Upper lobe of right lung (tissue), 1 donor: ENCODE measurements at regions not wholly inside any gene's neighbourhood (a gene's known extent, or its start where the extent isn't known, plus 50 kb on each side); places are given as distances from the start of the nearest gene placed in this dataset.

Source experiments
- ATAC-seq: fragments of 200-7000 bp; cut with Tn5 transposase; one replicate; pipeline ENCODE4 v1.9.1; 2020; ENCODE audit warnings: mild to moderate bottlenecking, moderate library complexity
- DNase-seq: peaks from one replicate; pipeline ENCODE4 v3.0.0-alpha.2; 2020
- H3K27ac ChIP-seq: fragments of 200-600 bp; one replicate; pipeline ENCODE4 v1.8.0; 2022
- H3K27me3 ChIP-seq: fragments of 200-600 bp; one replicate; pipeline ENCODE4 v1.8.0; 2022; ENCODE audit warnings: mild to moderate bottlenecking
- H3K36me3 ChIP-seq: fragments of 200-600 bp; one replicate; pipeline ENCODE4 v1.8.0; 2022
- H3K4me1 ChIP-seq: fragments of 200-600 bp; one replicate; pipeline ENCODE4 v1.8.0; 2022
- H3K4me3 ChIP-seq: fragments of 200-600 bp; one replicate; pipeline ENCODE4 v1.8.0; 2022; ENCODE audit warnings: mild to moderate bottlenecking
- H3K9me3 ChIP-seq: fragments of 200-600 bp; one replicate; pipeline ENCODE4 v1.8.0; 2022
- CTCF ChIP-seq: fragments of 200-600 bp; IDR thresholded peaks from one replicate; pipeline ENCODE4 v1.8.0; 2022; ENCODE audit warnings: antibody characterized with exemption
- intact Hi-C: fragments of 100-400 bp; cut with DNase I; formaldehyde crosslinking; loops from one replicate; pipeline ENCODE4 v1.11.0; 2022
- donor health status: DM: no; HTN: yes; CAD: no; lungs with severe emphysema.

GRCh38 chr17:53141731-53142130 lies 681.0 kb upstream of the KIF2B start:
- Histone ChIP-seq H3K27me3 (no peaks in the 10 kb centered on the region), H3K4me1 (no peaks in the 10 kb centered on the region), H3K36me3 (no peaks in the 10 kb centered on the region), H3K4me3 (no peak overlapping the region), H3K9me3 (no peaks in the 10 kb centered on the region), H3K27ac (no peak overlapping the region)
- ATAC-seq (no peak), DNase-seq (no peak)
- no peak for TF ChIP-seq CTCF
- intact Hi-C loops = no loop called here

- Histone ChIP-seq H3K4me3 (no peak overlapping the region), H3K36me3 (no peaks in the 10 kb centered on the region), H3K9me3 (no peaks in the 10 kb centered on the region), H3K27me3 (no peaks in the 10 kb centered on the region), H3K4me1 (no peaks in the 10 kb centered on the region), H3K27ac (no peak overlapping the region)
- DNase-seq = no peak
- intact Hi-C loops = no loop called here
- ATAC-seq = no peak
- no peak for TF ChIP-seq CTCF
Observed at GRCh38 chr17:53141280-53141679, 681.4 kb upstream of the KIF2B start.

- H3K9me3 ChIP-seq = no peaks in the 10 kb centered on the region
- no peaks in the 10 kb centered on the region for H3K4me1 ChIP-seq
- no peak for TF ChIP-seq CTCF
- no peak for ATAC-seq
- no peaks in the 10 kb centered on the region for H3K36me3 ChIP-seq
- H3K4me3 ChIP-seq = no peak overlapping the region
- intact Hi-C loops = no loop called here
- H3K27me3 ChIP-seq = no peaks in the 10 kb centered on the region
- no peak overlapping the region for H3K27ac ChIP-seq
- no peak for DNase-seq
Observed at GRCh38 chr17:53137869-53138268, 684.9 kb upstream of the KIF2B start.

GRCh38 chr17:53135969-53136368 lies 686.8 kb upstream of the KIF2B start:
- no peak for ATAC-seq
- no peaks in the 10 kb centered on the region for H3K4me1 ChIP-seq

GRCh38 chr17:53134548-53134947 lies 688.2 kb upstream of the KIF2B start:
- H3K27ac ChIP-seq = no peak overlapping the region
- TF ChIP-seq CTCF = no peak
- H3K9me3 ChIP-seq = no peaks in the 10 kb centered on the region
- ATAC-seq (no peak), DNase-seq (no peak)
- H3K4me3 ChIP-seq = no peak overlapping the region
- no peaks in the 10 kb centered on the region for H3K27me3 ChIP-seq
- H3K4me1 ChIP-seq = no peaks in the 10 kb centered on the region
- intact Hi-C loops = no loop called here
- no peaks in the 10 kb centered on the region for H3K36me3 ChIP-seq

More at GRCh38 chr17:53135969-53136368, 686.8 kb upstream of the KIF2B start:
- Histone ChIP-seq H3K9me3 (no peaks in the 10 kb centered on the region), H3K4me3 (no peak overlapping the region), H3K36me3 (no peaks in the 10 kb centered on the region), H3K27me3 (no peaks in the 10 kb centered on the region), H3K27ac (no peak overlapping the region)
- no peak for TF ChIP-seq CTCF
- intact Hi-C loops = no loop called here
- DNase-seq = no peak

- ATAC-seq (no peak), DNase-seq (no peak)
- H3K4me3 ChIP-seq = no peak overlapping the region
- no peaks in the 10 kb centered on the region for H3K4me1 ChIP-seq
- no peak for TF ChIP-seq CTCF
- H3K27me3 ChIP-seq = no peaks in the 10 kb centered on the region
- no peak overlapping the region for H3K27ac ChIP-seq
- no peaks in the 10 kb centered on the region for H3K9me3 ChIP-seq
- H3K36me3 ChIP-seq = no peaks in the 10 kb centered on the region
- intact Hi-C loops = no loop called here
Observed at GRCh38 chr17:53133876-53134275, 688.9 kb upstream of the KIF2B start.
